WTC11 (cell line): ENCODE measurements at regions not wholly inside any gene's neighbourhood (a gene's known extent, or its start where the extent isn't known, plus 50 kb on each side); places are given as distances from the start of the nearest gene placed in this dataset.

Experiments
- ETV6 ChIP-seq: sonication (generic); formaldehyde crosslinking; IDR thresholded peaks from 2 replicates; pipeline ENCODE4 v1.8.1; 2022; ENCODE audit warnings: mild to moderate bottlenecking, missing genetic modification reagents
- TF ChIP-seq, protein P1 (sequence below): fragments of 200-600 bp; IDR thresholded peaks from 2 replicates; pipeline ENCODE4 v1.8.0; 2022; ENCODE audit warnings: antibody characterized with exemption

DNA sequence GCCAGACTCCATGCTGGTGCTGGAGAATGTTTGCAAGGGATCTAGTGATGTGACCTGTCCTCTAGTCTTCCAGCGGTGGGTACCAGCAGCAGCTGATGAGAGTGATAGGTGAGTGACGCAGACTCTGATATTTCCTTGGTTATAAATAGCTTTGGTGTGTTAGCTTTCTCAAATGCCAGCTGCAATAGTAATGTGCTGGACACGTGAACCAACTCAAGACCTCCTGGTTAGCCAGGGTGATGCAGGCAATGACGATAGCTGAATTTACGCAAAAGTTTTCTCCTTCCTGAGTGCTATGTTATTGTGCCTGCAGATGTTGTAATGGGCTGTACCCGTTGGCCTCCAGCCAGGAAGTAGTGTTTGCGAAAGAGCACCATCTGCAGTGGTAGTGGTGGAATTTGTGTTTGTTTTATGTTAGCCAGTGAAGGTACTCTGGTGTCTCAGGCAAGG is 129.5 kb downstream of the CYSLTR2 start:
- TF ChIP-seq, protein P1, sequence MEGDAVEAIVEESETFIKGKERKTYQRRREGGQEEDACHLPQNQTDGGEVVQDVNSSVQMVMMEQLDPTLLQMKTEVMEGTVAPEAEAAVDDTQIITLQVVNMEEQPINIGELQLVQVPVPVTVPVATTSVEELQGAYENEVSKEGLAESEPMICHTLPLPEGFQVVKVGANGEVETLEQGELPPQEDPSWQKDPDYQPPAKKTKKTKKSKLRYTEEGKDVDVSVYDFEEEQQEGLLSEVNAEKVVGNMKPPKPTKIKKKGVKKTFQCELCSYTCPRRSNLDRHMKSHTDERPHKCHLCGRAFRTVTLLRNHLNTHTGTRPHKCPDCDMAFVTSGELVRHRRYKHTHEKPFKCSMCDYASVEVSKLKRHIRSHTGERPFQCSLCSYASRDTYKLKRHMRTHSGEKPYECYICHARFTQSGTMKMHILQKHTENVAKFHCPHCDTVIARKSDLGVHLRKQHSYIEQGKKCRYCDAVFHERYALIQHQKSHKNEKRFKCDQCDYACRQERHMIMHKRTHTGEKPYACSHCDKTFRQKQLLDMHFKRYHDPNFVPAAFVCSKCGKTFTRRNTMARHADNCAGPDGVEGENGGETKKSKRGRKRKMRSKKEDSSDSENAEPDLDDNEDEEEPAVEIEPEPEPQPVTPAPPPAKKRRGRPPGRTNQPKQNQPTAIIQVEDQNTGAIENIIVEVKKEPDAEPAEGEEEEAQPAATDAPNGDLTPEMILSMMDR, result no peak
- TF ChIP-seq ETV6, result no peak
